GM19023 (cell line): ENCODE measurements at regions not wholly inside any gene's neighbourhood (a gene's known extent, or its start where the extent isn't known, plus 50 kb on each side); places are given as distances from the start of the nearest gene placed in this dataset.
"Not testable (repeated sequence)": the region's sequence is repeated elsewhere in the genome, so short reads cannot be mapped to it uniquely, and the experiment has no call there.

Source experiments
- ATAC-seq: cut with Tn5 transposase; IDR thresholded peaks from one replicate; pipeline ENCODE4 v1.9.1; 2021; ENCODE audit warnings: mild to moderate bottlenecking, moderate library complexity; ENCODE audit not compliant: unreplicated experiment

DNA sequence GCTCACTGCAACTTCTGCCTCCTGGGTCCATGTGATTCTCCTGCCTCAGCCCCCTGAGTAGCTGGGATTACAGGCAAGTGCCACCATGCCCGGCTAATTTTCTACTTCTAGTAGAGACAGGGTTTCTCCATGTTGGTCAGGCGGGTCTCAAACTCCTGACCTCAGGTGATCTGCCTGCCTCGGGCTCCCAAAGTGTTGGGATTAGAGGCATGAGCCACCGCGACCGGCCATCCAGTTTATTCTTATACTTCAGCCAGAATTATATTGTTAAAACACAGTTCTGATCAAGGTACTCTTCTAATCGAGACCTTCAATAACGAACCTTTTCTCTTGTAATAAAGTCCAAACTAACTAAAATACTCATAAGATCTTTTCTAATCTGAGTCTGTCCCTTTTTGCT lies 119.6 kb upstream of the FAR2 start:
- ATAC-seq = not testable (repeated sequence)

DNA sequence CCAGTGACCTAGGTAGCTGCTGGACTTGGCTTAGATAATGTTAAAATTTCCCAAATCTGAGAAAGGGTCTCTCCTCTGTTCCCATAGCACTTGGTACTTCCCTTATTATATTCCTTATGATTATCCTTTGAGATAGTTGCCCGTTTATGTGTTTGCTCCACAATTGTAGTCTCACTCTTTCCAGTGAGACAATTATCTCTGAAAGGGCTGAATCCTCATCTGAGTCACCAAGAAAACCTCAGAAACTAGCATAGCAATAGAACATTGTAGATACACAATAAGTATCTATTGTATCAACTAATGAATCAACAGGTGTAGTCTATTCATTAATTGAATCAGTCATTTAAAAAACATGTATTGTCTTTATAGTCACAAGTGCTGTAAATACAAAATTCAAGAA lies 119.1 kb upstream of the FAR2 start:
- no peak for ATAC-seq

DNA sequence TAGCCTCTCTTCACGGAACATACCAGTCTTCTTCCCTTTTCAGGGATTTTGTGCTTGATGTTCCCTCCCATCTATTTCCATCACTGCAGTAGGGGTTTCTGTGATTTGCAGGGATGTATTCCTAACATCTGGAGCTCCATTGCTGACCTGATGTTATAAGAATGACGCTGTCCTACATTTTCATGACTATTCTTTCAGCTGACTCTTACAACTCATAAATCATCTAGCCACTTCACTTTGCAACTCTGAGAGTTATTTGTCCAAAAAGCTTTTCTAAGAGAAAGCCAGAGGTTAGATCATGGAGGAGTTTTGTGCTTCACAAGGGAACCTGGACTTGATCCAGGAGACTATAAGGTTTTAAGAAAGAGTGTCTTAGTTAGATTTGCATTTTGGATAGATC lies 116.6 kb upstream of the FAR2 start:
- no peak for ATAC-seq

DNA sequence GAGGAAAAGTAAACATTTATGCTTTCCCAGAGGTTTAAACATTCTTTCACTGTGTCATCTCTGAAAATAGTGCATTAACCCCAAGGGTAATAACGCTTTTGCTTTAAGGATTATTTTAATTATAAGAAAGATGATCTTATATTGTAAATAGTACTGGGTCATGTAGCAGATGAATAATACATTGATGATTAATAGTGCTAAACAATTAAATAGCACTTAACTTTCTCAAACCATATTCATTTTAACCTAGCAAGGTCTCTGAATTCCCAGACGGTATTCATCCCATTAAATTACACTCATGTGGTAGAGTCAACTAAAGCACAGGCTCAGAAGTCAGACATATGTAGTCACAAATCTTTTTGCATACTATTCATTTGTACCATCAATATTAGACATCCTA lies 115.6 kb upstream of the FAR2 start:
- no peak for ATAC-seq

DNA sequence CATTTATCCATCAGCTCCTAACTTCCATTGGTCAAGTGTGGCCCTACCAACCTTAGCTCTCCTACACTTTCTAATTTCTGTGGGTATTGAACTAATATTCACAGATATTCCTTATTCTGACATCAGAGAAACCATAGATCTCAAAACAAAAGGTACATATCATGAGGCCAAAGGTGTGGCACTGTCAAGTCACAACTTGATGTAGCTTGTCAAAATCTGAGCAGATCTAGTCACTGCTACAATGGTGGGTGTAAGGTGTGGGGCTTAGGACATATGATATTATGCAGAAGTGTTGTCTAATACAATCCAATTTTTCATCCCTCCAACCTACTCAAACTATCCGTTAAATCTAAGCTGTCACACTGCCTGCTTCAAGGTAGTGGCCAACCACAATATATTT lies 114.0 kb upstream of the FAR2 start:
- no peak for ATAC-seq

DNA sequence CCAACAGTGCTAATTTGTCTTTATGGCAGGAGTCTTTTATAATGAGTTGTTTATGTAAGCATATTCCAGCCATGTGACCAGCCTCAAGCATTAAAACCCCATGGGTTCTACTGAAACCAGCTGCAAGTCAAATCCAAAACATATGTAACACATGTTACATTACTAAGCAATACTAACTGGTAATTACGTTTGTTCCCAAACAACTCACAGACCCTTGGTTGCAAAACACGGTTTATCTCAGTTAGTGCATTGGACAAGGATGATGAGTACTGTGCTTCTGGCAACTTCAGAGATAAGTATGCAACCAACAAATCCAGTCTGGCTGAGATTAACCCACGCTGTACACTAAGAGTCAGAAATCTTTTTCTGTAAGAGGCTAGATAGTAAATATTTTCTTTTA lies 110.1 kb upstream of the FAR2 start:
- no peak for ATAC-seq

DNA sequence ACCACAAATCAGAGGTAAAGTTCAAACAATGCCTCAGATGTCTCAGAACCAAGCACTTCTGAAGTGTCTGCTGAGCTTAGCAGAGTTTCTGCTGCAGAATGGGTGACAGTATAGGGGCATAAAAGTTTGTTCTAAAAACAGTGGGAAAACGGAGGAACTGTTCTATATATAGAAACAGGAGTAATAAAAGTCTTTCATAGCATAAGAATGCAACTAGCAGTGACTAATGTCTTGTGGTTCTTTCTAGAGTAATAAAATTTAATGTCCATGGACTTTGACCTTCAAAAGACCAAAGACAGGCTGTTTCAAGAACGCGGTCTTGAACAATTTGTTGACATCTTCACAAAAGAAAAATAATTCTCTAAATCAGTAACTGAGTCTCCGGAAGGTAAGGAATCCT lies 107.5 kb upstream of the FAR2 start:
- no peak for ATAC-seq

DNA sequence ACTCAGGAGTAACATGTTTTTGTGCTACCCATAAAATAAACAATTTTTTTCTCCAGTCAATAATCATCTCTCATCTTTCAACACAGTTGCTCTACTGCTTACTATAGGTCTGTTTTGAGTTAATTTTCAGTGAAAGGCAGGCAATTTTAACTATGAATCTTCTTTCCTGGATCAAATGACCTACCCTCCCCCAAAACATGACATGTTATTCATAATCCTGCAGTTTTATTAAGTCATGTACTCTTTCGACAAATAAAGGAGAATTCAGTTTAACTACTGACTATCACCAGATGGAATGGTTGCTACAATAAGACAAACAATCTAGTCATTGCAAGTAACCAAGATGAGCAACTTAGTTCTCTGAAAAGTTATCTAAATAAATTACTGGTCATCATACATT lies 106.0 kb upstream of the FAR2 start:
- ATAC-seq = no peak

DNA sequence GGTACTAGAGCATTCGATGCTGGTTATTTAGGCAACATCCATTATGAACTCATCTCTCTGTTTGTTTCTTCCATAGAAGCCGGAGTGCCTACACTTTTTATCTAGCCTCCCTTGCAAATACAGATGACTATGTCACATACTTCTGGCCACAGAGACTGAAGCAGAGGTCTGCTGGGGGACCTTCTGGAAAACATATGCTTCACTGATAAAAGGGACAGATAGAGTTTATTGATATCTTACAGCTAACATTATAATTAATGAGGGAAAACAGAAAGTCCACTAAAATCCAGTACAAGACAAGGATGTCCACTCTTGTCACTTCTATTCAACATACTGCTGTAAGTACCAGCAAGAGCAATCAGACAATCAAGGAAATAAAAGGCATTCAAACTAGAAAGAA lies 104.3 kb upstream of the FAR2 start:
- no peak for ATAC-seq

DNA sequence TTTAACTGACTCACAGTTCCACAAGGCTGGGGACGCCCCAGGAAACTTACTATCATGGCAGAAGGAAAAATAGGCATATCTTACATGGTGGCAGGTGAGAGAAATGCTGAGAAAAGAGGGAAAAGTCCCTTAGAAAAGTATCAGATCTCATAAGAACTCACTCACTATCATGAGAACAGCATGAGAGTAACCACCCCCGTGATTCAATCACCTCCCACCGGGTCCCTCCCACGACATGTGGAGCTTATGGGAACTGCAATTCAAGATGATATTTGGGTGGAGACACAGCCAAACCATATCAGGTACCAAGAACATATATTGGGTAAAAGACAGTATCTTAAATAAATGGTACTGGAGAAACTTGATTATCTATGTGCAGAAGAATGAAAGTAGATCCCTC lies 100.3 kb upstream of the FAR2 start:
- no peak for ATAC-seq

DNA sequence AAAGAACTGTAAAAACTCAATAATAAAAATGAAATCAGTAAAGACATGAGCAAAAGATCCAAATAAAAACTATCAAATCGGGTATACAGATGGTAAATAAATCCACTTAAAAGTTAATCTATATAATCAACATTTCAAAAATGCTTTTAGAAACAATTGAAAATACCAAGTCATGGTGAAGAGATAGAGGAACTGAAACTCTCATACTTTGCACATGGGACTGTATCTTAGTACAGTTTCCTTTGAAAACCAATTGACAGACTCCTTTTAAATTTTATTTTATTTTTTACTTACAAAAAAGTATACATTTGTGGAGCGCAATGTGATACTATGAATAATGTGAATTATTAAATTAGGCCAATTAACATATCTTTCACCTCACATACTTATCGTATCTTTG lies 98.6 kb upstream of the FAR2 start:
- ATAC-seq = peak; percentile 60

DNA sequence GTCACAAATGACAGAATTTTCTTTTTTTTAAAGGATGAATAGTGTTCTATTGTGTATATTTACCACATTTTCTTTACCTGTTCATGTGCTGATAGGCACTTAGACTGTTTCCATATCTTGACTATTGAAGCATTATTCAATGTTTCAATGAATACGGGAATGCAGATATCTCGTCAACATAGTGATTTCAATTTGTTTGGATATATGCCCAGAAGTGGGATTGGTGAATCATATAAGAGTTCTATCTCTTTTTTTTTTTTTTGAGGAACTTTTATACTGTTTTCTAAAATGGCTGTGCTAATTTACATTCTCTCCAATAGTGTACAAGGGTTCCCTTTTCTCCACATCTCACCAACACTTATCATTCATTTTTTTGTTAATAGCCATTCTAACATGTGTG lies 97.9 kb upstream of the FAR2 start:
- ATAC-seq = no peak

DNA sequence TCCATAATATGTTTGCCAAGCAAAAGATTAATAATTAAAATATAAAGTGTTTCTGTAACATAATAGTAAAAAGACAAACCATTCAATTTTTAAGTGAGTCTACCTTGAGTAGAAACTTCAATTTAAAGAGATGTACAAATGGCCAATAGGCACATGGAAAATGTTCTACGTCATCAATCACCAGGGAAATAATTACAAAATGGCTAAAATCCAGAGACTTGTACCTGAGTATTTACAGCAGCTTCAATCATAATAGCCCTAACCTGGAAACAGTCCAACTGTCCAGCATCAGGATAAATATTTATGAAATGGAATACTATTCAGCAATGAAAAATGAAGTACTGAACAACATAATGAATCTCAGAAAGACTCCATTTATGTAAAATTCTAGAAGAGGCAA lies 95.5 kb upstream of the FAR2 start:
- no peak for ATAC-seq

DNA sequence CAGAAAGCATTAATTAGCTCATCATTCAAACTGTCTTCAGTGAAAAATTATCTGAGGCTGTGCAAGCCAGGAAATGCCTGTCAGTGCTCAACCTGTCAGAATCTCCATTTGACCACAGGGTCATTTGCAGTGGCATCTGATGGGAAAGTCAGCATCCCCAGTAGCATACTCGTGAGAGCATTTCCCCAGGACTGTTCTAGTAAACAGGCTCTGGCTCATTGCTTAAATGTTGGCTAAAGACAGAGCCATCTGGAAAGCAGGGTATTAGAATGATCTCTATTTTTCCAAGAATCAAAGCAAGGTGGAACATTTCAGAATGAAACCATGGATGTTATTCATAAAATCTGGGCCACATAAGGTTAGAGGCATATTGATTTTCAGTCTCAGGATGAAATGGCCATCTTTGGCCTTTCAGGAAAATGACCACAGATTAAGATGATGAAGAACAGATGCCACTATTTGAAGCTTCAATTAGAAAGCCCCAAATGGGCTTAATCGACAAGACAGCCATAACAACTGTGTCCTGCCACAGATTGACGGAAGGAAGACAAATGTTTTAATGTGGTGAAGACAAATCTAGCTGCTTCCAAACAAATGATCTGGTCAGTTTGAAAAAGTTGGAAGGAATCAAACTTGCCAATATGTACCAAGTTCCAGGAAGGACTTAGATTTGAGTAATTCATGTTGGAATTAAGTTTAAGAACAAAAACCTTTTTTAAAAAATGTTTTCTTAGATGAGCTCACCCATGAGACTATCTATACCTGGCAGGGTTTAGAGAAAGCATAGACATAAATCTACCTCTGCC lies 94.0 kb upstream of the FAR2 start:
- no peak for ATAC-seq

DNA sequence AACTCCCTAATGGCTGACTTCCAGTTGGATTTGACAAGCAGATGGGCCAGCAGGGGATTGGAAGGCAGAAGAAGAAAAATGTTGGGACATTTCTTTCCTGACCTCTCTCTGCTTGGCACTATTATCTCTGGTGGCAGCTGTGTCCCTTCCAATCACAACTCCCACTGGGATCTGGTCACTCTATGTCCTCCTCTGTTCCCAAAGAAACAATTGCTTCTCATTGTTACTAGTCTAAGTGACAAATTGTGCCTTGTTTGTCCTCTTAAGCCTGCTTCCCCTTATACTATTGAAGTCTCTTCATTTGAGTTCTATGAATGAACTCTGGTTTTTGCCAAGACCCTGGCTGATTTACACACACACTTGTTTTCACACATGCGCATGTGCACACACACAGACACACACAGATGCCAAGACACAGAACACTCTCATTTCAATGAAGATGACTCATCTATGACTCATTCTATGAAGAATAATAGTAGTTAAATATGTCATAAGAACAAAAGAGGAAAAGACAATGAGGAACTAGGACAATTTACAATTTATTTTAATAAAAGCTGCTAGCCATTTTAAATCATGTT lies 83.0 kb upstream of the FAR2 start:
- ATAC-seq = no peak

DNA sequence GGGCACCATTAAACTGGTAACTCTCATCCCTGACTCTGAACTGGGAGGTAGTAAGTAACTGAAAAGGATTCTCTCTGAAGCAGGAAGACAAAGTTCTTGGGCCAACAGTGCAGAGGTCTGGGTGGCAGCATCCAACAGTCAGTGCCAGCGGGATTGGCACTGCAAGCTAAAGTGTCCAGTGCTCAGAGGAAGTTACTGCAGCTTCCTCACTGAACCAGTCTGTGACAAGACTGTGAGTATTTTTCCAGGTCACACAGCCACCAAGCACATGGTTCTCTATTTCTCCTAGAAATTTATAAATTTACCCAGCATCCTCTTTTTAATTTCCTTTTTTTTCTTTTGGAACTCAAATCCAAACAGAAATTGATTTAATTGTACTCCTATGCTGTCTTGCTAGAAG lies 81.6 kb upstream of the FAR2 start:
- ATAC-seq = no peak

DNA sequence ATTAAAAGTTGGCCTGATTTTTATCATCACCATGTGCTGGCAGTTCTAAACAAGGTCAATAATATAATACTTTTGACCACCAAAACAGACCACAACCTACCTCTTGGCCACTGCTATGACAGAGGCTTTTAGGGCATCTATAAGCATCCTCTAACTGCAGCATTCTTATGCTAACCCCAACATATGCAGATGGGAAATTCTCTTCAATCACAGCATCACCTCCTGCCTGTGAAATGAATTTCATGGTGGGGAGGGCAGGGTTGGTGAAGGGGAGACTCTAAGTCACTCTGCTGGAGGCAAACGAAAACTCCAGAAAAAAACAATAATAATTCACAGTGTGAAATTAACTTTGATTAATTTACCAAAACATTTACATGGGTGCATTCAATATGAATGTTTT lies 78.8 kb upstream of the FAR2 start:
- no peak for ATAC-seq

DNA sequence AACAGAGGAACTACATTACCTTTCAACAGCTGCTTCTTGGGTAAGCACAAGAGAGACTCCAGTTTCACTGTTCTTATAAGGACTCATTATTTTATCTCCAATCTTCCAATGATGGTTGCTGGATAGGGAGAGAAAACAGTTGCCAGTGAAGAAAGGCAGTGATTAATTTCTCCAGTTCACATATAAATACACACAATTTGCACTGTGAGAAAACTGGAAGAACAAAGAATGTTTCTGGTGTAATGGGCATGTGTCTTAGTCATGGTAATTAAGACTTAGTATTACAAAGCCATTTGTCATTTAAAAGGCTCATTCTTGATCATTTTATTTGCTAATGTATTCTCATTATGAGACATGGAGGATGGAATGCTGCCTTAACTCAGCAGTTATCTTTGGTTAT lies 78.0 kb upstream of the FAR2 start:
- ATAC-seq = no peak

DNA sequence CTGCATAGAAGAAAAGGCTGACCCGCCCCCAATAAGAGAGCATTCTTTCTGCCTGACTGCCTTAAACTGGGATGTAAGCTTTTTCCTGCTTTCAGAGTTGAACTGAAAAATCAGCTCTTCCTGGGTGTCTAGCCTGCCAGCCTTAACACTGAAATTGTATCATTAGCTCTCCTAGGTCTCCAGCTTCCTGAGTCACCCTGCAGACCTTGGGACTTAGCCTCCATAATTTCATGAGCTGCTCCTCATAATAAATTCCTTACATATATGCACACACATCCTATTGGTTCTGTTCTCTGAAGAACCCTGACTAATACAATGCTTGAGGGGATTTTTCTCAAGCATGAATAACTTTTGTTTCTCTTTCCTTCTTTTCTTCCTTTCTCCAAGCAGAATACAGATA lies 76.4 kb upstream of the FAR2 start:
- no peak for ATAC-seq

DNA sequence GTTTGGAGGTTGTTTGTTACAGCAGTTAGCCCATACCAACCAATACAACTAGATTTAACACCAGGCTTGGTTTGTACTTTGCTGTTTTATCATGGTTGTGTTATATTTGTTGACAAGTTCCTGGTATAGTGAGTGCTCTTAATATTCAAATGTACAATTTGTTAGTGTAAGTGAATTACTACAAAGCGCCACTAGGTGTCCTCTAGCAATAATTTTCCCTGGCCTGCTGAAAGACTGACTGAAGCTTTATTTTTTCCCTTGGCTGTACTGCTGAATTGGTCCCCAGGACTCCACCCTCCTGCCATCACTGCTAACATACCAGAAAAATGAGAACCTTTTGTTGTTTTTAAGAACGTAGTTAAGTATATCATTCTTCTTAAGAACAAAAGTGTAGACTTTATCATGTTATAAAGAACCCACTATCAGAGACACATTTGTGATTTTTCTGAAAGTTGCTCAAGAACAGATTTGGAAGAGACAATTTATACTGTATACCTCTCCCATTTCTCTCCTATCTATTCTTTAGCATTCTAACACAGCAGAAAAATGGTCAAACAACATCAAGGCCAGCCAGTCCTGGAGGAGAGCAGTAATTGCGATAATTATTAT lies 75.3 kb upstream of the FAR2 start:
- ATAC-seq = peak; percentile 67

DNA sequence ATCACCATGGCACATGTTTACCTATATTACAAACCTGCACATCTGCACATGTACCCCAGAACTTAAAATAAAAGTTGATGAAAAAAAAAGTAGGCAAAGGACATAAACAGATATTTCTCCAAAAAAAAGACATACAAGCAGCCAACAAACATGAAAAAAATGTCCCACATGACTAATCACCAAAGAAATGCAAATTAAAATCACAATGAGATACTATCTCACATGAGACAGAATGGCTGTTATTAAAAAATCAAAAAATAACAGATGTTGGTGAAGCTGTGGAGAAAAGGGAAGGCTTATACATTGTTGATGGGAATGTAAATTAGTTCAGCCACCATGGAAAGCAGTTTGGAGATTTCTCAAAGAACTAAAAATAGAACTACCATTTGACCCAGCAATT lies 68.0 kb upstream of the FAR2 start:
- ATAC-seq = no peak

DNA sequence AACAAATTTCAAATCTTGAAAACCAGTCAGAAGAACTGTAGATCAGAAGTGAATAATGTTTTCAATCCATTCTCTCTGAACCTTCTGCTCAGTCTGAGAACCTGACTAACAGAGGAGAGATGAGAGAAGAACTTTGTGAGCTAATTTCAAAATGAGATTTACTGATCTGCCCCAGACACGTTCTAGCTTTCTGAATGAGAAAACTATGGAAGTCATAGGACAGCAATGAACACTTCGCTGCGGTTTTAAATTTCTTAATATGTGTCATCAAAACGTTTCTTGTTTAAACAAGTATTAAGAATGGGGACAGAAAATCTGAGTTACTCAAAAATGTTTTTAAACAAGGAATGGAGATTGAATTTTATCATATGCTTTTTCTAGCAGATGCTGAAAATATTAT lies 66.6 kb upstream of the FAR2 start:
- no peak for ATAC-seq
